NCI-H2196 (cell line): ENCODE measurements at regions not wholly inside any gene's neighbourhood (a gene's known extent, or its start where the extent isn't known, plus 50 kb on each side); places are given as distances from the start of the nearest gene placed in this dataset.

Experiments
- DNase-seq: peaks from one replicate; lab custom pipeline; 2025; ENCODE audit not compliant: unreplicated experiment; lab: John Stamatoyannopoulos, UW

GRCh38 chr19:13610039-13610691 lies 103.9 kb upstream of the CACNA1A start:
- peak; percentile 98 for DNase-seq

- no peak for DNase-seq
Observed at GRCh38 chr19:13606156-13606555, 99.9 kb upstream of the CACNA1A start.

- no peak for DNase-seq
Observed at GRCh38 chr19:13604902-13605586, 98.8 kb upstream of the CACNA1A start.

- DNase-seq, result no peak
Observed at GRCh38 chr19:13600802-13601201, 94.5 kb upstream of the CACNA1A start.

GRCh38 chr19:13600091-13600490 lies 93.8 kb upstream of the CACNA1A start:
- DNase-seq, result no peak

GRCh38 chr19:13599681-13600080 lies 93.4 kb upstream of the CACNA1A start:
- no peak for DNase-seq

GRCh38 chr19:13598098-13598497 lies 91.8 kb upstream of the CACNA1A start:
- DNase-seq, result no peak

- DNase-seq, result peak; percentile 69
Observed at GRCh38 chr19:13597640-13598039, 91.4 kb upstream of the CACNA1A start.

GRCh38 chr19:13588957-13589833 lies 82.9 kb upstream of the CACNA1A start:
- peak; percentile 72 for DNase-seq

- no peak for DNase-seq
Observed at GRCh38 chr19:13585512-13585911, 79.2 kb upstream of the CACNA1A start.

- DNase-seq, result no peak
Observed at GRCh38 chr19:13583753-13584152, 77.5 kb upstream of the CACNA1A start.

- DNase-seq, result no peak
Observed at GRCh38 chr19:13583114-13583513, 76.8 kb upstream of the CACNA1A start.

- no peak for DNase-seq
Observed at GRCh38 chr19:13581576-13581975, 75.3 kb upstream of the CACNA1A start.

- no peak for DNase-seq
Observed at GRCh38 chr19:13579388-13580060, 73.2 kb upstream of the CACNA1A start.

- DNase-seq, result no peak
Observed at GRCh38 chr19:13576726-13577125, 70.4 kb upstream of the CACNA1A start.

GRCh38 chr19:13574933-13575332 lies 68.7 kb upstream of the CACNA1A start:
- no peak for DNase-seq

- DNase-seq, result no peak
Observed at GRCh38 chr19:13573056-13573667, 66.9 kb upstream of the CACNA1A start.

- no peak for DNase-seq
Observed at GRCh38 chr19:13561461-13561860, 55.2 kb upstream of the CACNA1A start.

- DNase-seq, result peak; percentile 44
Observed at GRCh38 chr19:13557756-13558398, 51.6 kb upstream of the CACNA1A start.

- no peak for DNase-seq
Observed at GRCh38 chr19:13556552-13556951, 50.3 kb upstream of the CACNA1A start.
